HG03378 (cell line): ENCODE measurements at regions not wholly inside any gene's neighbourhood (a gene's known extent, or its start where the extent isn't known, plus 50 kb on each side); places are given as distances from the start of the nearest gene placed in this dataset.
"Not testable (repeated sequence)": the region's sequence is repeated elsewhere in the genome, so short reads cannot be mapped to it uniquely, and the experiment has no call there.

Experiments used
- ATAC-seq: cut with Tn5 transposase; IDR thresholded peaks from one replicate; pipeline ENCODE4 v1.9.1; 2021; ENCODE audit warnings: mild to moderate bottlenecking, moderate library complexity; ENCODE audit not compliant: unreplicated experiment

GRCh38 chr2:57407772-57408201, 638.8 kb upstream of the VRK2 start:
- ATAC-seq: no peak

DNA sequence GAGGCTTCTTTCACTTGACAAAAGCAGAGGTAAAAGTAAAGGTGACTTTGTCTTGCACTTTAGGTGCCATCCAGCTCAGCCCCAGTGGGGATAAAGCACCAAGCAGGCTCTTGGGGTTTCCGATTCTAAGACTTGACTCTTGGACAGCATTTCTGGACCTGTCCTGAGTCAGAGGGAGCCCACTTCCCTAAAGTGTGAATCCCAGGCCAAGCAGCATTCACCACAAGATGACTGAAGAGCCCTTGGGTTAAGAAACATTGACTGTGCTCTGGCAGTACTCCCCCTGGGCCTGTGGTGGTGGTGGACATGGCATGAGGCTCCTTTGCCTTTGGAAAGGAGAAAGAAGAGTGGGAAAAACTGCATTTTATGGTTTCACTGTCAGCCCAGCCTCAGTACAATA, 638.0 kb upstream of the VRK2 start:
- no peak for ATAC-seq

GRCh38 chr2:57417007-57417406, 629.6 kb upstream of the VRK2 start:
- ATAC-seq: no peak

DNA sequence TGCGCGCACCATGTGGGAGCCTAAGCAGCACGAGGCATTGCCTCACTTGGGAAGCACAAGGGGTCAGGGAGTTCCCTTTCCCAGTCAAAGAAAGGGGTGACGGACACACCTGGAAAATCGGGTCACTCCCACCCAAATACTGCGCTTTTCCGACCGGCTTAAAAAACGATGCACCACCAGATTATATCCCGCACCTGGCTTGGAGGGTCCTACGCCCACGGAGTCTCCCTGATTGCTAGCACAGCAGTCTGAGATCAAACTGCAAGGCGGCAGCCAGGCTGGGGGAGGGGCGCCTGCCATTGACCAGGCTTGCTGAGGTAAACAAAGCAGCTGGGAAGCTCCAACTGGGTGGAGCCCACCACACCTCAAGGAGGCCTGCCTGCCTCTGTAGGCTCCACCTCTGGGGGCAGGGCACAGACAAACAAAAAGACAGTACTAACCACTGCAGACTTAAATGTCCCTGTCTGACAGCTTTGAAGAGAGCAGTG, 627.7 kb upstream of the VRK2 start:
- ATAC-seq: not testable (repeated sequence)

GRCh38 chr2:57429831-57430230, 616.8 kb upstream of the VRK2 start:
- ATAC-seq: no peak

GRCh38 chr2:57432528-57432927, 614.1 kb upstream of the VRK2 start:
- ATAC-seq: no peak

- no peak for ATAC-seq
These were observed 612.2 kb upstream of the VRK2 start for GRCh38 chr2:57434441-57434840.

- no peak for ATAC-seq
These were observed 611.6 kb upstream of the VRK2 start for GRCh38 chr2:57434972-57435371.

- no peak for ATAC-seq
These were observed 609.5 kb upstream of the VRK2 start for GRCh38 chr2:57437077-57437476.

DNA sequence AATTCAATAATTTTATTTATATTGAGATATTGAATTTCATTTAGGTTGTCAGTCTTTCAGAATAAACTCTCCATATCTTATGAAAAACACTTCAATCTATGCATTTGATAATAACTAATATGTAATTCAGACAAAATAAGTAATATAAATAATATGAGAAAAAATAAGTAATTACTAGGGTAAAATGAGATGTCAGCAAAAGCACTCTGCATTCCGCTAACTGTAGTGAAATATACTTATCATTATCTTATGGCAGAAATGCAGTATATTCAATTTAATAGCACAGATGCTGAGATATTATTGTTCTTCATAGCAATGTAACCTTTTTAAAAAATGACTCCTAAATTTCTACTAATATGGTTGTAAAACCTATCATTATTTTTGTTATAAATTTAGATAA, 606.2 kb upstream of the VRK2 start:
- ATAC-seq: no peak

DNA sequence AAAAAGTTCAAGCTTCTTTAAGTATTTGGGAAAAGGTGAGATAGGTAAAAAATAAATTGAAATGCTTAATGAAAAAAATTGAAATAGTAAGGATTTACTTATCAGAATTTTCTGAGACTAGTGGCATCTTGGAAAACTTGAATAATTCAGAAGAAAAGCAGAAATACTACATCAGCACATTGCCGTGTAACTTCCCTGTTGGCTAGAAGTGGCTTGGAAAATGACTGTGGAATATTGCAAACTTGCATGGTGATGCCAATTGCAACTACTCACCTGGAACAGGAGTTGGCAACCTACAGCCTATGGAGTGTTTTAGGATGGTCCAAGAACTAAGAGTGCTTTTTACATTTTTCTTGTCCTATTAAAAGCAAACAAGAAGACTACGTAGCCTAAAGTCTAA, 603.5 kb upstream of the VRK2 start:
- ATAC-seq: no peak

DNA sequence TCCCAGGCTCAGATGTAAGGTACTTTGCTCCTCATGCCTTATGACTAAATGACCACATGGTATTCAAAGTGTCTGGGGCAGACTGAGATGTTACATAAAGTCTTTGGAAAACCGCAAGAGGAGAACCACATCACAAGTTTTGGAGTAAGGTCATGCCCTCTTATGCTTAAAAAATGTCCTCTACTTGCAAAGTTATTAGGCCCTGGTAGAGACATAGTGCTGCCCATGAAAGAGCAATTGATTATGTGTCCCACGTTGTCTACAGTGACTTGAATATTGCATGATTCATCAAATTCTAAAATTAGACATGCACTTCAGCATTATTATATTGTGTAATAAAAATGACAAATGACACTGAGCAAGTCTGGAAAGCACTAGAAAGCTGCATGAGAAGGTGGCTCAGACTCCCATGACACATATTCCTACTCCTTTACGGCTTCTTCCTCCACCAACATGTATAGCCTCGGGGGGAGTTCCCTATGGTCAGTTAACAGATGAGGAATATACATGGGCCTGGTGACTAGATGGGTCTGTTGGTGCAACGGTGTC, 602.6 kb upstream of the VRK2 start:
- no peak for ATAC-seq

DNA sequence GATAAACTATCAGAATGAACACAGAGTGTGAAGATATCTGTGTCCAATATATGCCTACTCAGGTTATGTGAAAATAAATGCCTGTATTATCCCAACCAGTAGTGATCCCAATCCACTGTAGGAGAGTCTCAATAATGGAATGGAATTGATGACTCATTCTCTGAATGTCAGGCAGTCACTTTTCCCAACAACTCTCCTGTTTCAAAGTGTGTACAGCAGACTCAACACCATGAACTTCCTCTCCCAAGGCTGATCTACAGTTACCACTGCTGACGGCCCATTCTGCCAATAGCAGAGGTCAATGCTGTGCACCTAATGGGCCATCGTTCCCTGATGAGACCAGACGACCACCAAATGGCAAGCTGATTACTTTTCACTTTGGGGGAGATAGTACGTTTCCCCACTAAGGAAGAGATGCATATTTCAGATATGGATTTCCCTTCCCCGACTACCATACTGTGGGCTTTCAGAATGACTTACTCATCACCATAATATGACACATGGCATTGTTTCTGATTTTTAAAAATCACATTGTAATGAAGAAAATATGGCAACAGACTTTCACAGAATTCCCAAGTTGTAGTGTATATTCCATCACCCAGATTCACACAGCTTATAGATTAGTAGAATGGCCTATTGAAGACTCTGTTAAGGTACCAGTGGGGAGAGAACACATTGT, 601.7 kb upstream of the VRK2 start:
- no peak for ATAC-seq

- no peak for ATAC-seq
These were observed 597.8 kb upstream of the VRK2 start for GRCh38 chr2:57448816-57449215.

- peak; percentile 88 for ATAC-seq
These were observed 596.4 kb upstream of the VRK2 start for GRCh38 chr2:57450170-57450569.

DNA sequence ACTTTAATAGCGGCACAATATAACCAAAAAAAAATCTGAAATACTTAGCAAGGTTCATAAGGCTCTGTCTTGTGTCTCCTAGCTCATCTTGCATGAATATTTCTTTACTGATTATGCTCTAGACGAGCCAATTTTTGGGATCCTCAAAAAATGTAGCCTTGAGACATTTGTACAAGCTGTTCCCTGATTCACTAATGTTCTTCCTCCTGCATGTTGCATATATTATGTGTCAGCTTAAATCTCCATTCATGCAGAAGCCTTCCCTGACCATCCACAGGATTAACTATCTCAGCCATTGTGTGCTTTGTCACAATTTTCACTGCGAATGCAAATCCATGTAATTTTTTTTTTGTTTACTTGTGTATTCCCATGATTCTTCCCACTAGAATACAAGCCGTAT, 594.0 kb upstream of the VRK2 start:
- no peak for ATAC-seq

GRCh38 chr2:57453945-57454344, 592.7 kb upstream of the VRK2 start:
- ATAC-seq: no peak

- no peak for ATAC-seq
These were observed 586.0 kb upstream of the VRK2 start for GRCh38 chr2:57460396-57461276.

GRCh38 chr2:57461624-57462023, 585.0 kb upstream of the VRK2 start:
- ATAC-seq: no peak

DNA sequence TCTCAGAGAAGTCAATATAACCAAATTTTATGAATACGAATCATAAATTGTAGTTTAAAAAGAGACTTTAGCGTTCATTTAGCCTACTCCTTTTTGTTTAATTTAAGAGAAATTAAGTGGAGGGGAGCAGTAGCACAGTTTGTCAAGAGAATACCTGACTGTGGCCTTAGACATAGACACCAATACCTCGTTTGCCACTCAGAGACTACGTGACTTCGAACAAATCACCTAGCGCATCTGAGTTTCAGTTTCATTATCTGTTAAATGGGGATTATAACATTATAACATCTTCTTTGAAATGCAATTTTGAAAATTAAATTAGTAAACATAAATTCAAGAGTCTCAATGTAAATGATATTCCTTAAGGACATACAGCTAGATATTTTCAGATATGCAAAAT, 581.5 kb upstream of the VRK2 start:
- ATAC-seq: no peak

DNA sequence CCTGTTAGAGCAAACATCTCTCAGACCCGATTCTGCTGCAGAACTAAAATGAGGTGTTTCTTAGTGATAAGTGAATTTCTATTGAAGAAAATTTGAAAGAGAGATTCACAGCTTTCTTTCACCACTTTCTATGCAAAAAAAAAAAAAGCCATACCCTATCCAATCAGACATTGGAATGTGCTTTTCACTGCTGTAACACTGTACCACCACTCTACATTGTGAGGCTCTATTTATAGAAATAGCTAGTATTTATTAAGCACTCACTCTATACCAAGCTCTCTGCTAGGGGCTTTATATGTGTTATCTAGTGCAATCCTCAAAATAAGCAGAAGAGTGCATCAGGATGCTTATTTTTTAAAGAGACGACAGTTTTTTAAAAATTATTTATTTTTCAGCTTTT, 580.6 kb upstream of the VRK2 start:
- no peak for ATAC-seq

DNA sequence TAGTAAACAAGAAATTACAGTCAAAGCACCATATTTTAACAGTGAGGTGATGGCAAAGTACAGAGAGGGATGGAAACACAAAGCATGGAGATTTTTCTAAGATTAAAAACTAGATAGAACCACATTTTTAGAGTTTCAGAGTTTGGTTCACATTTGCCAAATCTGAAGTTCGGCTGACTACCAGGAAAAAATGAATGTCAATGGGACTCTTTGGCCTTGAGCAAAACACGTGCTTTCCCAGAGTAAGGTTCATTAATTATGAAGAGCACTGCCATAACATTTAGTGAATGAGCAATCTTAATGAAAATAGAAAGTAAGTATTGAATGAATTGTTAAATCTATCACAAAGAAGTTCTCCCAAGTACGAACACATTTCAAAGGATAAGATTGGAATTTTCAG, 571.2 kb upstream of the VRK2 start:
- no peak for ATAC-seq
